HCT116 (cell line): ENCODE measurements at regions not wholly inside any gene's neighbourhood (a gene's known extent, or its start where the extent isn't known, plus 50 kb on each side); places are given as distances from the start of the nearest gene placed in this dataset.

ENCODE experiments used
- ATAC-seq: fragments of 200-7000 bp; cut with Tn5 transposase; 2 replicates; pipeline ENCODE4 v1.9.1; 2020; ENCODE audit warnings: mild to moderate bottlenecking, moderate library complexity
- BruUV-seq: library from RNA; stranded (reverse); fragments of 400-500 nt; replicated peaks from 2 replicates; lab custom pipeline; 2021; lab: Mats Ljungman, UMichigan
- CTCF ChIA-PET: fragments of 300-600 bp; sonication (Branson Sonifier 250); formaldehyde crosslinking; loops from one replicate; lab custom pipeline; 2021; ENCODE audit warnings: antibody characterized with exemption; lab: Charles Lee
- POLR2A ChIA-PET: fragments of 300-600, 350-600 bp; sonication (Branson Sonifier 250); formaldehyde crosslinking; loops from one replicate; lab custom pipeline; 2021; ENCODE audit warnings: antibody characterized with exemption; lab: Charles Lee
- RAD21 ChIA-PET, 2 experiments: fragments of 300-600 bp; sonication (Branson Sonifier 250); formaldehyde crosslinking; loops; one replicate each; lab custom pipeline; 2023; ENCODE audit warnings: low total read pairs in 2 of 2; ENCODE audit not compliant: uncharacterized antibody in 2 of 2, unreplicated experiment in 2 of 2, low non-redundant PET in 1 of 2; lab: Charles Lee
- DNase-seq: peaks from one replicate; pipeline ENCODE4 v3.0.0-alpha.2; 2010; ENCODE audit warnings: low read depth, low spot score
- H2AFZ ChIP-seq: fragments of 200-600 bp; shearing (Covaris generic), sonication (generic); 2 replicates; pipeline ENCODE4 v1.6.1; 2017; ENCODE audit warnings: low read depth, mixed run types, mixed read lengths, antibody characterized with exemption, low read length; ENCODE audit not compliant: poor library complexity, severe bottlenecking
- H3K27ac ChIP-seq: 2 replicates; pipeline ENCODE4 v1.5.1; 2012; ENCODE audit warnings: low read depth, low read length
- H3K27me3 ChIP-seq: fragments of 200-600 bp; sonication (generic); 2 replicates; pipeline ENCODE4 v1.6.1; 2016; ENCODE audit warnings: mixed run types, low read length, mixed read lengths; ENCODE audit not compliant: insufficient read depth
- H3K36me3 ChIP-seq, 2 experiments: fragments of 200-500 bp in 1 of 2; fragments of 200-600 bp in 1 of 2; sonication (Bioruptor generic) in 1 of 2; sonication (generic) in 1 of 2; 2 replicates each; pipeline versions ENCODE4 v1.5.1 to v1.6.1; 2014 to 2016; ENCODE audit warnings: low read length in 2 of 2, inconsistent platforms in 1 of 2, mixed read lengths in 1 of 2, mixed run types in 1 of 2; ENCODE audit not compliant: insufficient read depth in 2 of 2, control insufficient read depth in 1 of 2
- H3K4me1 ChIP-seq, 2 experiments: fragments of 200-600 bp in 1 of 2; sonication (generic) in 1 of 2; 2 replicates each; pipeline versions ENCODE4 v1.5.1 to v1.6.1; 2012 to 2017; ENCODE audit warnings: low read length in 2 of 2, inconsistent platforms in 1 of 2, mild to moderate bottlenecking in 1 of 2, mixed read lengths in 1 of 2, mixed run types in 1 of 2, moderate library complexity in 1 of 2; ENCODE audit not compliant: insufficient read depth in 2 of 2, control insufficient read depth in 1 of 2
- H3K4me2 ChIP-seq: fragments of 200-600 bp; sonication (generic); 2 replicates; pipeline ENCODE4 v1.6.1; 2017; ENCODE audit warnings: mixed run types, low read length, mixed read lengths
- H3K4me3 ChIP-seq, 2 experiments: fragments of 200-600 bp in 1 of 2; sonication (generic) in 1 of 2; replicated peaks in 1 of 2; 2 replicates each; pipeline ENCODE4 v1.5.1; 2011 to 2016; ENCODE audit warnings: low read length in 2 of 2, control low read depth in 1 of 2, low read depth in 1 of 2, mild to moderate bottlenecking in 1 of 2, mixed read lengths in 1 of 2, mixed run types in 1 of 2
- H3K79me2 ChIP-seq: fragments of 200-600 bp; sonication (generic); 2 replicates; pipeline ENCODE4 v1.6.1; 2017; ENCODE audit warnings: mild to moderate bottlenecking, mixed run types, low read length, moderate library complexity, mixed read lengths; ENCODE audit not compliant: insufficient read depth
- H3K9ac ChIP-seq: fragments of 200-600 bp; sonication (generic); 2 replicates; pipeline ENCODE4 v1.6.1; 2016; ENCODE audit warnings: low read length, mixed read lengths
- H3K9me2 ChIP-seq: fragments of 200-600 bp; sonication (generic), shearing (Covaris generic); 2 replicates; pipeline ENCODE4 v1.6.1; 2017; ENCODE audit warnings: mixed run types, mild to moderate bottlenecking, moderate library complexity; ENCODE audit not compliant: insufficient read depth
- H3K9me3 ChIP-seq, 2 experiments: fragments of 200-500 bp in 1 of 2; fragments of 200-600 bp in 1 of 2; sonication (Bioruptor generic) in 1 of 2; sonication (generic) in 1 of 2; 2 replicates each; pipeline ENCODE4 v1.6.1; 2014 to 2017; ENCODE audit warnings: low read length in 2 of 2, mixed read lengths in 2 of 2, inconsistent platforms in 1 of 2, low read depth in 1 of 2, mild to moderate bottlenecking in 1 of 2, mixed run types in 1 of 2, moderate library complexity in 1 of 2; ENCODE audit not compliant: control insufficient read depth in 1 of 2, insufficient read depth in 1 of 2
- H4K20me1 ChIP-seq: fragments of 200-600 bp; sonication (generic), shearing (Covaris generic); 2 replicates; pipeline ENCODE4 v1.6.1; 2017; ENCODE audit warnings: mixed run types, mild to moderate bottlenecking, moderate library complexity; ENCODE audit not compliant: insufficient read depth
- CBX3 ChIP-seq: IDR thresholded peaks from 2 replicates; pipeline ENCODE4 v1.6.1; 2012; ENCODE audit warnings: low read depth
- CEBPB ChIP-seq: IDR thresholded peaks from 2 replicates; pipeline ENCODE4 v1.6.1; 2012; ENCODE audit warnings: low read depth
- EGR1 ChIP-seq: IDR thresholded peaks from 2 replicates; pipeline ENCODE4 v1.6.1; 2012; ENCODE audit warnings: low read depth
- ELF1 ChIP-seq: IDR thresholded peaks from 2 replicates; pipeline ENCODE4 v1.6.1; 2012; ENCODE audit warnings: low read depth, borderline replicate concordance
- EZH2 ChIP-seq: fragments of 200-600 bp; sonication (generic); IDR thresholded peaks from 2 replicates; pipeline ENCODE4 v1.6.1; 2017; ENCODE audit warnings: antibody characterized with exemption, mixed run types
- EZH2phosphoT487 ChIP-seq: fragments of 200-600 bp; IDR thresholded peaks from 2 replicates; pipeline ENCODE4 v1.6.1; 2018; ENCODE audit warnings: antibody characterized with exemption, borderline replicate concordance
- FOSL1 ChIP-seq: IDR thresholded peaks from 2 replicates; pipeline ENCODE4 v1.6.1; 2012; ENCODE audit warnings: low read depth
- POLR2A ChIP-seq: IDR thresholded peaks from 2 replicates; pipeline ENCODE4 v1.7.0; 2011; ENCODE audit warnings: borderline replicate concordance; ENCODE audit not compliant: insufficient read depth, insufficient read length; ENCODE audit errors: extremely low read depth
- RAD21 ChIP-seq: IDR thresholded peaks from 2 replicates; pipeline ENCODE4 v1.6.1; 2012; ENCODE audit warnings: low read depth, mild to moderate bottlenecking
- SIN3A ChIP-seq: IDR thresholded peaks from 2 replicates; pipeline ENCODE4 v1.6.1; 2012; ENCODE audit warnings: low read depth
- SP1 ChIP-seq: IDR thresholded peaks from 2 replicates; pipeline ENCODE4 v1.6.1; 2012; ENCODE audit warnings: low read depth
- SRF ChIP-seq: IDR thresholded peaks from 2 replicates; pipeline ENCODE4 v1.6.1; 2012; ENCODE audit warnings: low read depth
- TCF7L2 ChIP-seq: IDR thresholded peaks from 2 replicates; pipeline ENCODE4 v1.7.0; 2011; ENCODE audit warnings: borderline replicate concordance, inconsistent platforms; ENCODE audit not compliant: insufficient read depth, insufficient read length; ENCODE audit errors: extremely low read depth
- ZNF274 ChIP-seq: fragments of 200-500 bp; sonication (Bioruptor generic); IDR thresholded peaks from 2 replicates; pipeline ENCODE4 v1.6.1; 2014; ENCODE audit warnings: mild to moderate bottlenecking, low read depth, low read length, inconsistent platforms
- intact Hi-C: fragments of 100-400 bp; cut with micrococcal nuclease; formaldehyde crosslinking; loops from 2 replicates; pipeline ENCODE4 v1.10.0; 2022
- TF ChIP-seq, protein P1 (sequence below), 3 experiments: fragments of 200-600 bp in 1 of 3; sonication (generic) in 1 of 3; IDR thresholded peaks in 2 of 3; conservative IDR thresholded peaks in 1 of 3; 2 replicates each; pipeline ENCODE4 v1.5.1; 2012 to 2017; ENCODE audit warnings: low read depth in 2 of 3, low read length in 2 of 3, antibody characterized with exemption in 1 of 3, borderline replicate concordance in 1 of 3, control low read depth in 1 of 3, mild to moderate bottlenecking in 1 of 3, mixed read lengths in 1 of 3, mixed run types in 1 of 3, moderate library complexity in 1 of 3; ENCODE audit not compliant: insufficient read depth in 1 of 3
- TF ChIP-seq, protein P2 (sequence below): IDR thresholded peaks from 2 replicates; pipeline ENCODE4 v1.6.1; 2012
- TF ChIP-seq, protein P3 (sequence below): IDR thresholded peaks from 2 replicates; pipeline ENCODE4 v1.6.1; 2011; ENCODE audit warnings: mild to moderate bottlenecking, low read length, moderate library complexity; ENCODE audit not compliant: insufficient replicate concordance; ENCODE audit errors: extremely low read depth

DNA sequence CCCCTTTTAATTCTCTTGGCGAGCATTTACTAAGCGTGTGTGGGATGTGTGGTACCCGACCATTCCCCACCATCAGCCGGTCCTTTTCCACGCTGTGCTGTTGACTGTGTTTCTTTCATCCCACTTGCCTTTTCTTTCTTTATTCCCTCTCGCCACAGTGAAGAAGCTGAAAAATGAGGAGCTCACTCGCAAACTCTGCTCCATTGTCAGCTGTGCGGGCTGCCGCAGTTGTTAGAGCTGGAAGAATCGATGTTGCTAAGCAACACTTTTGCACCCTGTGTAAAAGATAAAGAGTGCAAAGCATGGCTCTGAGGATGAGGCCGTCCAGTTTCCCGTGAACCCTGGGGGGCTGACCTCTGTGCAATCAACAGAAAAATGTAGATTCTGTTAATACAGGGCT, 203.1 kb upstream of the NEBL start (continued):
- TF ChIP-seq, protein P1, sequence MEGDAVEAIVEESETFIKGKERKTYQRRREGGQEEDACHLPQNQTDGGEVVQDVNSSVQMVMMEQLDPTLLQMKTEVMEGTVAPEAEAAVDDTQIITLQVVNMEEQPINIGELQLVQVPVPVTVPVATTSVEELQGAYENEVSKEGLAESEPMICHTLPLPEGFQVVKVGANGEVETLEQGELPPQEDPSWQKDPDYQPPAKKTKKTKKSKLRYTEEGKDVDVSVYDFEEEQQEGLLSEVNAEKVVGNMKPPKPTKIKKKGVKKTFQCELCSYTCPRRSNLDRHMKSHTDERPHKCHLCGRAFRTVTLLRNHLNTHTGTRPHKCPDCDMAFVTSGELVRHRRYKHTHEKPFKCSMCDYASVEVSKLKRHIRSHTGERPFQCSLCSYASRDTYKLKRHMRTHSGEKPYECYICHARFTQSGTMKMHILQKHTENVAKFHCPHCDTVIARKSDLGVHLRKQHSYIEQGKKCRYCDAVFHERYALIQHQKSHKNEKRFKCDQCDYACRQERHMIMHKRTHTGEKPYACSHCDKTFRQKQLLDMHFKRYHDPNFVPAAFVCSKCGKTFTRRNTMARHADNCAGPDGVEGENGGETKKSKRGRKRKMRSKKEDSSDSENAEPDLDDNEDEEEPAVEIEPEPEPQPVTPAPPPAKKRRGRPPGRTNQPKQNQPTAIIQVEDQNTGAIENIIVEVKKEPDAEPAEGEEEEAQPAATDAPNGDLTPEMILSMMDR (IDR thresholded peaks at IDR 0.05 in 2 of 3, conservative IDR thresholded peaks at IDR 0.05 in 1 of 3; ENCODE audit: borderline replicate concordance in 1 of 3, insufficient read depth in 1 of 3, low read depth in 2 of 3, low read length in 2 of 3): no peak
- TF ChIP-seq, protein P2, sequence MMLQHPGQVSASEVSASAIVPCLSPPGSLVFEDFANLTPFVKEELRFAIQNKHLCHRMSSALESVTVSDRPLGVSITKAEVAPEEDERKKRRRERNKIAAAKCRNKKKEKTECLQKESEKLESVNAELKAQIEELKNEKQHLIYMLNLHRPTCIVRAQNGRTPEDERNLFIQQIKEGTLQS: no peak
- no peak for TF ChIP-seq CBX3
- TF ChIP-seq ELF1: no peak
- TF ChIP-seq EZH2phosphoT487: no peak
- TF ChIP-seq EGR1: no peak
- TF ChIP-seq, all 23 proteins: peak for 0

DNA sequence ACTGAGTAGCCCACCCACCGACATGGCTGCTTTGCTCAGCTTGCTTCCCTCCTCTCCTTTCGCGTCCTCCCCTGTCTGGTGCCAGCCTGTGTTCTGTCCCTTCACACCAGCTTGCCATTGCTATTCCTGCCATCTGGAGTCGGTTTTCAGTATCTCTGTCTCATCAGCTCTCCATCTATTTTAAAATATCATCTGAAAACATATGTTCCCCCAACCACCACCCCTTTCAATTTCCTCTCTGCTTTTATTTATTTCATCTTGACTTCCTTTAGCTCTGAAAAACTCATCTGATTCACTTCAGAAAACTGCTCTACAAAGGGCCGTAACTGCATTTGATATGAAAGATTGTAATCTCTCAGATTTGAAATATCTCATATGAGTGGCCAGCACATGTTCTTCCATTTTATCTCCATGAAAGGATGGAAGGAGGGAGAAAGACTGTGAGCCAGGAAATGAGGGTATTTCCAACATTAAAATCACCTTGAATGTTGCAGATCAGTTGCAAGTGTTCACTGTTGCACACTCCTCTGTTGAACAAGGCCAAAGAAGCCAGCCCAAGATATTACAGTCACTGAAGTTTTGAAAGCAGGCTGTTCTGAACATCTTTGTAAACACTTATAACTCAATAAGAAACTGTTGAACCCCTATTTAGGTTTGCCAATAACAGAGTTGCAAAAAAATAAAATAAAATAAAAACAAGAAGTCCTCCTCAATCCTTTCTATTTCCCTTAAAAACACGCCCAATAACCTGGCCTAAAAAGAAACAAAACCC, 202.4 kb upstream of the NEBL start:
- intact Hi-C loops: no loop called here
- RAD21 ChIA-PET: no interaction called here
- no TSS peak for BruUV-seq
- no peak overlapping the region for H3K9ac ChIP-seq
- no peaks in the 10 kb centered on the region for H4K20me1 ChIP-seq
- no peaks in the 10 kb centered on the region for H3K27me3 ChIP-seq
- H3K27ac ChIP-seq: no peak overlapping the region
- H3K79me2 ChIP-seq: no peaks in the 10 kb centered on the region
- DNase-seq (no peak), ATAC-seq (no peak)
- no peaks in the 10 kb centered on the region for H3K36me3 ChIP-seq
- H2AFZ ChIP-seq: no peak overlapping the region
- H3K4me3 ChIP-seq: no peak overlapping the region
- no peaks in the 10 kb centered on the region for H3K4me1 ChIP-seq
- POLR2A ChIA-PET: no interaction called here
- no peak overlapping the region for H3K4me2 ChIP-seq
- CTCF ChIA-PET: no interaction called here
- no peaks in the 10 kb centered on the region for H3K9me3 ChIP-seq
- H3K9me2 ChIP-seq: no peaks in the 10 kb centered on the region
- TF ChIP-seq POLR2A (no peak), FOSL1 (no peak), ZNF274 (no peak), SRF (no peak), EZH2phosphoT487 (no peak), EZH2 (no peak), RAD21 (no peak), CEBPB (no peak), TCF7L2 (no peak), SIN3A (no peak), SP1 (no peak)
- TF ChIP-seq, protein P2: no peak
- TF ChIP-seq, protein P1 (IDR thresholded peaks at IDR 0.05 in 2 of 3, conservative IDR thresholded peaks at IDR 0.05 in 1 of 3; ENCODE audit: borderline replicate concordance in 1 of 3, insufficient read depth in 1 of 3, low read depth in 2 of 3, low read length in 2 of 3): no peak
- TF ChIP-seq, protein P3, sequence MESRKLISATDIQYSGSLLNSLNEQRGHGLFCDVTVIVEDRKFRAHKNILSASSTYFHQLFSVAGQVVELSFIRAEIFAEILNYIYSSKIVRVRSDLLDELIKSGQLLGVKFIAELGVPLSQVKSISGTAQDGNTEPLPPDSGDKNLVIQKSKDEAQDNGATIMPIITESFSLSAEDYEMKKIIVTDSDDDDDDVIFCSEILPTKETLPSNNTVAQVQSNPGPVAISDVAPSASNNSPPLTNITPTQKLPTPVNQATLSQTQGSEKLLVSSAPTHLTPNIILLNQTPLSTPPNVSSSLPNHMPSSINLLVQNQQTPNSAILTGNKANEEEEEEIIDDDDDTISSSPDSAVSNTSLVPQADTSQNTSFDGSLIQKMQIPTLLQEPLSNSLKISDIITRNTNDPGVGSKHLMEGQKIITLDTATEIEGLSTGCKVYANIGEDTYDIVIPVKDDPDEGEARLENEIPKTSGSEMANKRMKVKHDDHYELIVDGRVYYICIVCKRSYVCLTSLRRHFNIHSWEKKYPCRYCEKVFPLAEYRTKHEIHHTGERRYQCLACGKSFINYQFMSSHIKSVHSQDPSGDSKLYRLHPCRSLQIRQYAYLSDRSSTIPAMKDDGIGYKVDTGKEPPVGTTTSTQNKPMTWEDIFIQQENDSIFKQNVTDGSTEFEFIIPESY: no peak
